OCI-LY1 (cell line): ENCODE measurements at regions not wholly inside any gene's neighbourhood (a gene's known extent, or its start where the extent isn't known, plus 50 kb on each side); places are given as distances from the start of the nearest gene placed in this dataset.

Source experiments
- H2AFZ ChIP-seq: fragments of 200-600 bp; sonication (generic), shearing (Covaris generic); 2 replicates; pipeline ENCODE4 v1.6.0; 2014; ENCODE audit warnings: antibody characterized with exemption, mild to moderate bottlenecking, low read length
- H3F3A ChIP-seq: fragments of 200-600 bp; sonication (generic), shearing (Covaris generic); 2 replicates; pipeline ENCODE4 v1.6.0; 2014; ENCODE audit warnings: mild to moderate bottlenecking, antibody characterized with exemption, low read length, moderate library complexity; ENCODE audit not compliant: insufficient read depth
- H3K27ac ChIP-seq: fragments of 200-600 bp; sonication (generic); 2 replicates; pipeline ENCODE4 v1.5.1; 2014; ENCODE audit warnings: low read length, mixed run types, mild to moderate bottlenecking, low read depth; ENCODE audit not compliant: poor library complexity, severe bottlenecking
- H3K27me3 ChIP-seq: fragments of 200-600 bp; sonication (generic); 2 replicates; pipeline ENCODE4 v1.6.0; 2014; ENCODE audit warnings: antibody characterized with exemption, mild to moderate bottlenecking, low read length, moderate library complexity; ENCODE audit not compliant: insufficient read depth
- H3K36me3 ChIP-seq: fragments of 200-600 bp; sonication (generic); 2 replicates; pipeline ENCODE4 v1.6.1; 2014; ENCODE audit warnings: mild to moderate bottlenecking, antibody characterized with exemption, low read length, moderate library complexity, mixed read lengths; ENCODE audit not compliant: insufficient read depth
- H3K4me1 ChIP-seq: fragments of 200-600 bp; sonication (generic); 2 replicates; pipeline ENCODE4 v1.5.1; 2014; ENCODE audit warnings: mild to moderate bottlenecking, low read length, moderate library complexity; ENCODE audit not compliant: insufficient read depth, severe bottlenecking
- H3K4me2 ChIP-seq: fragments of 200-600 bp; sonication (generic), shearing (Covaris generic); 2 replicates; pipeline ENCODE4 v1.6.1; 2014; ENCODE audit warnings: low read length
- H3K4me3 ChIP-seq: fragments of 200-600 bp; sonication (generic); 2 replicates; pipeline ENCODE4 v1.5.1; 2014; ENCODE audit warnings: low read length, low read depth, mild to moderate bottlenecking, mixed read lengths; ENCODE audit not compliant: poor library complexity, severe bottlenecking
- H3K79me2 ChIP-seq: fragments of 200-600 bp; shearing (Covaris generic); 2 replicates; pipeline ENCODE4 v1.6.1; 2016; ENCODE audit warnings: mixed run types, low read length, mixed read lengths; ENCODE audit not compliant: insufficient read depth
- H3K9ac ChIP-seq: fragments of 200-600 bp; sonication (generic), shearing (Covaris generic); 2 replicates; pipeline ENCODE4 v1.6.1; 2014; ENCODE audit warnings: mild to moderate bottlenecking, low read length, mixed read lengths
- H3K9me2 ChIP-seq: fragments of 200-600 bp; sonication (generic), shearing (Covaris generic); 2 replicates; pipeline ENCODE4 v1.6.1; 2014; ENCODE audit warnings: low read depth, mild to moderate bottlenecking, low read length, mixed read lengths
- H3K9me3 ChIP-seq: fragments of 200-600 bp; shearing (Covaris generic); 2 replicates; pipeline ENCODE4 v1.6.1; 2014; ENCODE audit warnings: low read length, mixed read lengths
- H4K20me1 ChIP-seq: fragments of 200-600 bp; sonication (generic), shearing (Covaris generic); 2 replicates; pipeline ENCODE4 v1.6.0; 2016; ENCODE audit warnings: mild to moderate bottlenecking, low read length; ENCODE audit not compliant: insufficient read depth
- CTCF ChIP-seq: fragments of 200-600 bp; sonication (generic), shearing (Covaris generic); IDR thresholded peaks from 2 replicates; pipeline ENCODE4 v1.5.1; 2017; ENCODE audit warnings: mild to moderate bottlenecking, antibody characterized with exemption, low read length, moderate library complexity, mixed read lengths
- EZH2 ChIP-seq: fragments of 200-600 bp; sonication (generic), shearing (Covaris generic); IDR thresholded peaks from 2 replicates; pipeline ENCODE4 v1.8.0; 2017; ENCODE audit warnings: borderline replicate concordance, mixed run types, mild to moderate bottlenecking, antibody characterized with exemption, low read length, moderate library complexity, mixed read lengths

- no peak overlapping the region for H2AFZ ChIP-seq
- TF ChIP-seq EZH2 (no peak), CTCF (no peak; the same call in 1 of the 2 replicates)
- no peaks in the 10 kb centered on the region for H3K9me2 ChIP-seq
- no peaks in the 10 kb centered on the region for H4K20me1 ChIP-seq
- no peak overlapping the region for H3K9ac ChIP-seq
- H3K27ac ChIP-seq, result no peak overlapping the region
- H3K79me2 ChIP-seq, result no peaks in the 10 kb centered on the region
- H3F3A ChIP-seq, result no peaks in the 10 kb centered on the region
- no peaks in the 10 kb centered on the region for H3K36me3 ChIP-seq
- no peaks in the 10 kb centered on the region for H3K4me1 ChIP-seq
- H3K9me3 ChIP-seq, result no peaks in the 10 kb centered on the region
- no peaks in the 10 kb centered on the region for H3K27me3 ChIP-seq
- H3K4me3 ChIP-seq, result no peak overlapping the region
- H3K4me2 ChIP-seq, result no peak overlapping the region
These were observed 169.8 kb upstream of the CHORDC1 start for GRCh38 chr11:90392692-90393091.

DNA sequence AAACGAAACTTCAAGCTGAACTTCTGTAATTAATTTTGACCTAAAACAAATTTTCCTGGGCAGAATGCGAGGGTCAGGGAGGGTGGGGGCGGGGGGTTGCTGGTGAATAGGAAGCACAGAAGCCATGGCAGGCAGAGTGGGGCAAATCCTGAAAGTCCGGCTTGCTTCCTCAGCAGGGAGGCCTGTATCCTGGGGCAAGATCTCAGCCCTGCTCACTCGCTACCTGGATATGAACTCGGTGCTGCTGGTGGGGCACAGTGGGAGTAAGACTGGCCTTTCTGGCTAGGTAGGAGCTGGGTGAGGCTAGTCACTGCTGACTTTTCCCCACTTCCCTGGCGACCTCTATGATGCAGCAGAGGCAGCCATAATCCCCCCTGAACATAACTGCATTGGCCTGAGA is 168.9 kb upstream of the CHORDC1 start:
- no peaks in the 10 kb centered on the region for H3K9me2 ChIP-seq
- H3F3A ChIP-seq, result no peaks in the 10 kb centered on the region
- TF ChIP-seq CTCF (no peak), EZH2 (no peak)
- no peak overlapping the region for H2AFZ ChIP-seq
- no peak overlapping the region for H3K4me3 ChIP-seq
- no peak overlapping the region for H3K4me2 ChIP-seq
- H3K36me3 ChIP-seq, result no peaks in the 10 kb centered on the region
- no peak overlapping the region for H3K9ac ChIP-seq
- H3K4me1 ChIP-seq, result no peaks in the 10 kb centered on the region
- H3K79me2 ChIP-seq, result no peaks in the 10 kb centered on the region
- no peaks in the 10 kb centered on the region for H3K9me3 ChIP-seq
- no peak overlapping the region for H3K27ac ChIP-seq
- no peaks in the 10 kb centered on the region for H3K27me3 ChIP-seq
- H4K20me1 ChIP-seq, result no peaks in the 10 kb centered on the region

GRCh38 chr11:90380206-90380605 is 157.4 kb upstream of the CHORDC1 start:
- H3K27ac ChIP-seq, result no peak overlapping the region

More at GRCh38 chr11:90380206-90380605, 157.4 kb upstream of the CHORDC1 start:
- no peak overlapping the region for H3K9ac ChIP-seq
- H3K4me2 ChIP-seq, result no peak overlapping the region
- H4K20me1 ChIP-seq, result no peaks in the 10 kb centered on the region
- no peaks in the 10 kb centered on the region for H3K9me3 ChIP-seq
- no peaks in the 10 kb centered on the region for H3F3A ChIP-seq
- H3K27me3 ChIP-seq, result no peaks in the 10 kb centered on the region
- H3K4me1 ChIP-seq, result no peaks in the 10 kb centered on the region
- H3K36me3 ChIP-seq, result no peaks in the 10 kb centered on the region
- no peaks in the 10 kb centered on the region for H3K9me2 ChIP-seq
- H3K4me3 ChIP-seq, result no peak overlapping the region
- no peaks in the 10 kb centered on the region for H3K79me2 ChIP-seq
- H2AFZ ChIP-seq, result no peak overlapping the region
- TF ChIP-seq CTCF (no peak), EZH2 (no peak)
